GM23248 (cell line): ENCODE measurements at regions not wholly inside any gene's neighbourhood (a gene's known extent, or its start where the extent isn't known, plus 50 kb on each side); places are given as distances from the start of the nearest gene placed in this dataset.

ENCODE experiments used
- EZH2 ChIP-seq: fragments of 200-600 bp; sonication (generic); IDR thresholded peaks from 2 replicates; pipeline ENCODE4 v1.6.1; 2018; ENCODE audit warnings: antibody characterized with exemption, mild to moderate bottlenecking; ENCODE audit not compliant: insufficient read depth, poor library complexity, severe bottlenecking
- EZH2phosphoT487 ChIP-seq: fragments of 200-600 bp; sonication (generic); IDR thresholded peaks from 2 replicates; pipeline ENCODE4 v1.6.1; 2018; ENCODE audit warnings: antibody characterized with exemption, moderate library complexity, mild to moderate bottlenecking, low read depth; ENCODE audit not compliant: insufficient read depth

DNA sequence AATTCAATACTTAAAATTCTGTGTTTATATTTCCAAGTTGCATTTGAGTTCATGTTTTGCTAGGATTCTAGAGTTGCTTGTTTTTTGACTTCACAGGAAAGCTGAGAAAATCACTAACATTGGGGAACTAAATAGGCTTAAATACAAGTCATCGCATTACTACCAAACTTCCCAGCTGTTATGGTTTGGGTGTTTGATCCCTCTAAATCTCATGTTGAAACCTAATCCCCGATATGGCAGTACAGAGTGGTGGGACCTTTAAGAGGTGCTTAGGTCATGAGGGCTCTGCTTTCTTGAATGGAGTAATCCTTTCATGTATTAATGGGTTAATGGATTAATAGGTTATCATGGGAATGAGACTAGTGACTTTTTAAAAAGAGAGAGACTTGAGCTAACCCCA is 77.2 kb upstream of the ARPP21 start:
- no peak for TF ChIP-seq EZH2phosphoT487
- no peak for TF ChIP-seq EZH2
